DMS 273 (cell line): ENCODE measurements at regions not wholly inside any gene's neighbourhood (a gene's known extent, or its start where the extent isn't known, plus 50 kb on each side); places are given as distances from the start of the nearest gene placed in this dataset.
"Not testable (repeated sequence)": the region's sequence is repeated elsewhere in the genome, so short reads cannot be mapped to it uniquely, and the experiment has no call there.

Source experiments
- DNase-seq: peaks from one replicate; lab custom pipeline; 2025; ENCODE audit not compliant: unreplicated experiment; lab: John Stamatoyannopoulos, UW

DNA sequence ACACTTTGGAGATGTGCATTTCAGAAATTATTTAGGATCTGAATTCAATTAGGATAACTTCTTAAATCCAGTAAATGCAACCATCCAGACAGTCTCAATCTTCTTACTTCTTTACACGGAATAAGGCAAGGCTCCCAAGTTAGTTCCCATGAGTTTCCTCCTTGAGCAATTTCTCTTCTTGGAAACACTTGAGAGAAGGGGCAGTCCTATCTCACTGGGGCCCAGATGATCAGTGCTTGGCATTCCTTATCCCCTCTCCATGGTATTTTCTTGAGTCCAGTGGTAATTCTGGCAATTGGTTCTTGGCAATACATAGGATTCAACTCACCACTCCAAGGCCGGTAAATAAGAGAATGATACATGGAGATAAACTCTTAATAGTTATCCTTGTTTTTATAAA, 87.1 kb upstream of the PTHLH start:
- DNase-seq, result no peak

DNA sequence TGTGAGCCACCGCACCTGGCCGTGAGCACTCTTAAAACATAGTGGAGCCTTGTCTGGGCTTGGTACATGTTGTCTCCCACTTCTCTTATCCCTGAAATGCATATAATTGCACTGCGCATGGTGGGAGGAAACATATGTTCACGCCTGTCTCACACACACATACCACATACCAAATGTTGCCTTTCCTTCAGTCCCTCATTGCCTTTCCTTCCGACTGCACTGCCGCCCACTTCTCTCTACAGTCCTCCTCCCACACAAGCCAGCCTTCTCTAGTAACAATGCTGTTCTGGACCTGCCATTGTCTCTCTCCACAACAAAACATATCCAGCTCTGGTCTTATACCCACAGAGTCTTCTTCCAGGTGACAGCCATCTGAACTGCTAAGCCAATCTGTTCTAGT, 88.3 kb upstream of the PTHLH start:
- DNase-seq, result no peak

DNA sequence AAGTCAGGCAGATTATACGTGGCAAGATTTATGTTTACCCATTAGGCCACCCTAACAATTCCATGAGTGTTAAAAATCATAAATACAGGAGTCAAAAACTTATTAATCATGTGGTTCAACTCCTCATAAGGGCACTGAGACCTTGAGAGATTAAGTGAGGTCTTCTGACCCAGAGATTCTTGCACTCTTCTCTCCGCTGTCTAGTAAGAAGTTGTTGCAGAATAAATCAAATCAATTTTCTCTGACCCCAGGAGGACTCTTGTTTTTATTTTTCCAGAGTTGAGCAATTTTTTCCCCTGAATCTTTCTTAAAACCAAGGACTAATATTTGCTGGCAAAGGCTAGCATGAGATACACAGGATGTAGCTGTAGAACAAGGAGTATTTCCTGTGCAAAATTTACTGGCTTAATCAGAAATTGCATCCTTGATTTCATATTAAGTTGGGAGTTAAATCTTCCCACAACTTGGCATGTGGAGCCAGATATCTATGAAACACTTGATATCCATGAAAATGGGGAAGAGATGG, 90.9 kb upstream of the PTHLH start:
- DNase-seq, result no peak

DNA sequence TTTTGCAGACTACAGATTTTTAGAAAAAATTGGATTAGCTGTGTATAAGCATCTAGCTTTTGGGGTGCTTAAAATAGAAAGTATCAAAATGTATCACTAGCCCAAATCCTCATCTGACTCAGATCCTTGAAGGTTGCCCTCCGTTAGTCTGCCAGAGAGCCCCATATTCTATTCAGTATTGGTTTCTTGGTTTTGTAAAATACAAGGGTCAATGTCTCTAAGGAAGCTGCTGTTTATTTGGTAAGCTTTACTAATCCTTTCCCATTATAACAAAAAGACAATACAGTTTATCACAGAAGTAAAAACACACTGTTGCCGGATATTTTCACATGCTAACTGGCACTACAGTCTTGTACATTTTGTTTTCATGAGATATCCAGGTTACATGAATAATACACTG, 92.8 kb upstream of the PTHLH start:
- DNase-seq, result no peak

DNA sequence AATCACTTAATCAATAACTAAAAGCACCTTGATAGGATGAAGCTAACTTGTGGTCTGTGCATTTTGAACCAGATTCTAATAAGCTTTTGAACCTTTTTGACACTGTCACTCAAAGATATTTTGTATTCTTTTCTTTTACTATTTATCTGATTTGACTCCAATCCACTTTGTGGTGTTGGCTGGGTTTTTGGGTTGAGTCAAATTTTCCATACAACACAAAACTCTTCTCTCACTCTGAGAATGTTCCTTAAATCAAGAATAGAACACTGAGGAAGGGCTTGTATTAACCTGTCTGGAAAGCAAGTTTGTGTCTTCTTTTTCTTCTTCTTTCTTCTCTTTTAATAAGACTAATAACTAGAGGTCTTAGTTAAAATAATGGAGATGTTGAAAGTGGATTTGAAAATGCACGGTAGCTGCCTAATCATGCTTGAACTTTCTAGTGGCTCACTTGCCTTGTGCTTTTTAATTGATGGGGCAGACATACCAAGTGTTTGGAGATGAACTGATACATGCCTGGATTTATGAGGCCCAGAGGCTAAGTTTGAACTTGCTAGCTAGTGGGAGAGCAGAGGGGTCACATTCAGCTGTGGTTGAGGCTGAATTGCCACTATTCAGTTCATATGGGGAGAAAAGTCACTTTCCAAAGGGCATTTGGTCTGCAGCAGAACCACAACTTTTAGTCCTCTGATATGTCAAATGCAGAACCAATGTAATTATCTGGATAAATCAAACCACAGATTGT, 93.5 kb upstream of the PTHLH start:
- DNase-seq, result no peak

DNA sequence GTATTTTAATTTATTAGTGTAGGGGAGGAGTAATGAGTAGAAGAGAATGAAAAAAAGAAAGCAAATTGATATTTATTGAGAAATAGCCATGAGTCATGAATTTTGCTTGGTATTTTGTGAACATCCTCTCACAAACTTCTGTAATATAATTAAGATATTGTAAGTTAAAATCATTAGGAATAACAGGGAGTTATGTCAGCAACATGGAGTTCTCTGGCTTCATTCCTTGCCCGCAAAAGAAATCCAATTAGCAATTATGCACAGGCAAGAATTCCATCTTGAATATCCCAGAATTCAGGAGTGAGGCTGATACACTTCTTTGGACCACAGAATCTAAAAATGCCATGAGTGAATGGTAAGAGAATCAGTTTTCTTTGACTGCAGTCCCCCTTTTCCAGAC, 94.3 kb upstream of the PTHLH start:
- DNase-seq, result no peak

DNA sequence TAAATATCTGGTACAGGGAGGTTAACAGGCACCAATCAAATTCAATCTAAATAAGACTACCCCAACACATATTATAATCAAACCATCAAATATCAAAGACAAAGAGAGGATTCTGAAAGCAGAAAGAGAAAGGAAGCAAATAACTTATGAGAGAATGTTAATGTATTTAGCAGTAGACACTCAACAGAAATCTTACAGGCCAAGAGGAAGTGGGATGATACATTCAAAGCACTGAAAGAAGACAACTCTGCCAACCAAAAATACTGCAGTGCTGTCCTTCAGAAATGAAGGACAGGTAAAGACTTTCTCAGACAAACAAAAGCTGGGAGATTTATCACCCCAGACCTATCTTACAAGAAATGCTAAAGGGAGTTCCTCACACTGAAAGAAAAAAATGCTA, 95.9 kb upstream of the PTHLH start:
- DNase-seq, result no peak

DNA sequence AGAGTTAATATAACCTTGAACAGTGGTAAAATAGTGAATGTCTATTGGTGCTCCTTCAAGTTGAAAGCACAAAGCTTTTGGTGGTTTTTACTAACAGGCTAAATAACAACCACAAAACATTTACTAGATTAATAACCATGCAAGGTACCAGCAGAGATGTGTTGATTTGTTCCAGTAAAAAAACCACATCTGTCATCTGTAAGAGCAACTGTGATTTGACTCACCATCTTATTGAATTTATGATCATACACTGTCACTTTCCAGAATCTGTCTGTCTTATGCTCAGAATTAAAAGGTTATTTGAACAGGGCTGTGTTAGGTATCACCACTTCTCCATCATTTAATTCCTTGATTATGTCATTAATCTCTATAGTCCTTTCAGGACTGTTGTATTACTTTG, 107.0 kb upstream of the PTHLH start:
- no peak for DNase-seq

DNA sequence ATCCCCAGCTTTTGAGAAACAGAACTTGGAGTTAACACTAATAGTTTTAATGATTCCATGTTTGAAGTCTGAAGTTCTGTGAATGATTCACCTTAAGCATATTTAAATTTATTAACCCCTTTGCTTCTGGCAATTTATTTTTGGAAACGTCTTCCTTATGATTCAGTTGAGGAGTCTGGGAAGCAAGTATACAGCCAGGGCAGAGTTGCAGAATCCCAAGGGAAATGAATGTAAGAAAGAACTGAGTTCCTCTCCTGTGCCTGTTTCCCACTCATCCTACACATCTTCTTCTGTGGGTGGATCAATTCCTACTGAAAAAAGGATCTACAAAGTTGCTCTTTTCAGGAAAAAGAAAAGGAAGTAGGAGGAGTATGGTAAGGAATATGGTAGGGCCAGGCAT, 108.2 kb upstream of the CCDC91 start:
- DNase-seq, result no peak

DNA sequence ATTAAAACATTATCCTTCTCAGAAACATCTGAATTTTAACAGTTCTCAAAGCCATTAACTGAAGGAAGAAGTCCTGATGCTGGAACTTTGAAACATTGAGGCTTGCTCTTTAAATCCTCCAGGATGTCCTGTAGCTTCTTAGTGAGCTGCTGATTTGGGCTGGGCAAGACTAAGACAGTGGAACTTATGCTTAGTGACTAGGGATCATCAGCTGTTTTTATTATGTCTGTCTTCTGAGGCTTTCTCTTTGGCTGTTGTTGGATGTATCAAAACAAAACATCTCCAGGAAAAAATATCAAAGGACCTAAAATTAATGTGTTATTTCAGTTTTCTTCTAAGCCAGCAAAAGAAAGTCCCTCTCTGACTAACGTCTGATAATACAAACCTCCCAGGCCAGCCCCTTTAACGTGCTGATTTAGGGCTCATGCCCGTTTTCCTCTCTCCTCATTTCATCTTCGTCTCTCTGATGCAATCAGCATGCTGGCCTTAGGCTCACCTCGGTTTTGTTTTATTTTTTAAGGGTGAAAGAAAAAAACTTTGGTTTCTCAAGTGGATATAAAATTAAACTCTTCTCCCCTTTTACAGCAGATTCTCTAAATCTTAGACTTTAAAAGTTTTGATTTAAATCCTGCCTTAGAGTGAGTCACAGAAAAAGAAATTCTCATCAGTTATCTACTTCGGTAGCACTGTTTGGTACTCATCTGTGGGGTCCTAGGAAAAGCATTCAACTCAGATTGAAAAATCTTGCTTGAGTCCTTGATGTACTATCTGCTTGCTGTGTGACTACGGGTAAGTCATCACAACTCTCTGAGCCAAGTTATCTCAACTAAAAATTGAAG, 106.2 kb upstream of the CCDC91 start:
- DNase-seq, result no peak

DNA sequence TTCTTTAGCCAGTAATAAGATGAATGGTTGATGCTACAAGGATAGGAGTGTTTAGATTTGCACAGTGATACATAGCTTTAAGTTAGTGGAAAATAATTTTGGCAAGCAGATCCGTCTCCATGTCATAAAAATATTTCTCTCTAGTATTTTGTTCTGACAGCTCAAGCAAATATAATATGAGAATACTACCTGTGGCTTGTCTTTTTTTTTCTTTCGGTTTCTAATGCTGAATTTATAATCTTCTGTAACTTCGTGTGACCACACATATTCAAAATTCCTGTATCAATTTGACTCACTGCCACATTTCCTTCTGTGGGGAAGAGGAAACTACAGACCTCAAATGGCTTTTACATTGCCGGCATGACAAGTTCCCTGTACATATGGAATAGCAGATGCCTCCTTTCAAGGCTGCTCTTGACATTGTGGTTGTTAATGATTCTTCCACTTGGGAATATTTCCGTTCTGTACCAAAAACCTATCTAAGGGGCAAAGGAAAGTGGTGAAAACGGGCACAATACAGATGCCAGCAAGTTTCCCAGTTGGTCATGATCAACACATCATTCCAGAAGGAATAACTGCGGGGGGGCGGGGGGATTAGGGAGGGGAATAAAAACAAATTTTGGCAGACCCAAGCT, 103.6 kb upstream of the CCDC91 start:
- DNase-seq, result peak; percentile 27

DNA sequence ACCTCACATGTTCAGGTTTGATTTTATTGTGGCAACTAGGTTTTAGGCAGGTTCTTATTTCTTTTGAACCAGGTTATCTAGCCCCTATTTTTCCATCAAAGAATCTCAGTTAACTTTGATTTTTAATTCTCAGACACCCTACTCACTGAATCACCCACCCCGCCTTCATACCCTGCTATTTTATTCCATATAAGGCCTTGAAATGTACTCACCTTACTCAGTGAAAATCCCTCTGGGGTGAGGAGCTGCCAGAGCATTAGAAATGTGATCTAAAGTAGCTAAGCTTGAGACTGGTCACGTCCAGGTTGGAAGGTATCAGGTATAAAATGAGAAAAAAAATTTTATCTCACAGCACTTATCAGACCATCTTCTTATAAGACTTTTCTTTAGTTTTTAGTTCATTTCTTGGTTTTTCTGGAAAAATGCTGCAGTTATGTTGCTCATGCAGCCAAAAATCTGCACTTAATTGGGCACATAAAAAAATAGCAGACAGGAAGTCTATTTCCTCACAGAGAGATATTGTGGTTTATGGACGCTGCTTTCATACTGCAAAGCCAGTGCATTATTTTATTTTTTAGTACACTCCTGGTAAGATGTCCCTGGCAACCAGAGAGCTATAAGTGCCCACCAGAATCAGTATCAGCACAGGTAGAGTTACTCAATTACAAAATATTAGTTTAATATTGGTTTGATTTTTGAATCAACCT, 101.5 kb upstream of the CCDC91 start:
- no peak for DNase-seq

DNA sequence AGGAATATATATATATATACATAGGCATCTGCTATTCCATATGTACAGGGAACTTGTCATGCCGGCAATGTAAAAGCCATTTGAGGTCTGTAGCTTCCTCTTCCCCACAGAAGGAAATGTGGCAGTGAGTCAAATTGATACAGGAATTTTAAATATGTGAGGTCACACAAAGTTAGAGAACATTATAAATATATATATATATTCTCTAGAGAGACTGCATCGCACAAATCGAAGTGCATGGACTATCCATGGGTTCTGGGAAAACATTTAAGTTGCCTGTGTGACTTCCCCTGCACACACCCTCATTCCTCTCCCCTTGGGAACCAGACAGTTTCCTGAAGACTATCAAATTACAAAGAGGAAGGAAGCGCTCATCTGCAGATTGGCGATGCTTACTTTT, 100.9 kb upstream of the CCDC91 start:
- DNase-seq, result peak; percentile 34

DNA sequence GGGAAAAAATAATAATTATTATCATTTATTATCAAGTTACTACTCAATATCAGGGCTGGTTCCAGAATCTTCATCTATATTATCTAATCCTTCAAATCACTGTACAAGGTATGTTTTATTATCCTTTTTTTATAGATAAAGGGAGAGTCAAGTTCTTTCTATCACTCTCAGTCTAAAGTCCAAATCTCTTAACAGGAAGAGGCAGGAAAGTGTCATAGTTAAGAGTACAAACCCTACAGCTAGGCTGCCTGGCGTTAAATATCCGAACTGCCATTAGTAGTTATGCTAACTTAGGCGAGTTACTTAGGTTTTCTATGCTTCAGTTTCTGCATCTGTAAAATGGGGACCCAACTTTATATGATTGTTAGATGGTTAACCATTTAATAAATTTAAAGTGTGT, 99.4 kb upstream of the CCDC91 start:
- no peak for DNase-seq

DNA sequence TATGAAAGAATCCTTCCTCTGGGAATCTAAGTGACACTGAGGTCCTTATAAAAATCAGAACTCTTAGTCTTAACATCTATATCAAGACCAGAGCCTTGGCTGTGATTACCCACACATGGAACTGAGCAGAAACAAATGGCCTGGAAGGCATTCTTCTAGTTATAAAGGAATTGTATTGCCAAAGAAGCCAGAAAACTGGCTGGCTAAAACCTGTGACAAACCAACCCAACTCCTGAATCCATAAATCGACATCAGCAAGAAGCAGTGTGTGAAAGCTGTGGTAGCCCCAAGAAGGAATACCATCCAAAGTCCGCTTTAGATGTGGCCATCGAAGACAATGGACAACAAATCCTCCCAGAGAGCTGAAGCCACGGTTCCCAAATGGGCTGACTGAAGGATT, 97.9 kb upstream of the CCDC91 start:
- no peak for DNase-seq

DNA sequence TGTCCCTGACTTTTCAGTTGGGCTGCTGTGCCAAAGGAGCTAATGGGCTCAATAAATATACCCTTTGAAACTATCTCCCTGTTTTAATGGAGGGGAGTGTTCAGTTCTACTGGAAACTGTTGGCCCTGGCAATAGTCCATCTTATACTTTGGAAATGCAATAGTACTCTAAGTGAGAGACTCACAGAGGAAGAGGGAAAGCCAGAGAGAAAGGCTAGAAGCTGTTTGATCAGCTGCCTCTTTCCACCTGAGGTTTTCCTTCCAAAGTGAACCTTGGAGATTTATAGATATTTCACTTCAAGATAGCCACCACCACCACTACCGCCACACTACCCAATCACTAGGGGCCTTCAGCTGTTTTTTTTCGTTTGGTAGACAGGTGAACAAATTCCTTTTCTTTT, 93.6 kb upstream of the CCDC91 start:
- DNase-seq, result no peak

DNA sequence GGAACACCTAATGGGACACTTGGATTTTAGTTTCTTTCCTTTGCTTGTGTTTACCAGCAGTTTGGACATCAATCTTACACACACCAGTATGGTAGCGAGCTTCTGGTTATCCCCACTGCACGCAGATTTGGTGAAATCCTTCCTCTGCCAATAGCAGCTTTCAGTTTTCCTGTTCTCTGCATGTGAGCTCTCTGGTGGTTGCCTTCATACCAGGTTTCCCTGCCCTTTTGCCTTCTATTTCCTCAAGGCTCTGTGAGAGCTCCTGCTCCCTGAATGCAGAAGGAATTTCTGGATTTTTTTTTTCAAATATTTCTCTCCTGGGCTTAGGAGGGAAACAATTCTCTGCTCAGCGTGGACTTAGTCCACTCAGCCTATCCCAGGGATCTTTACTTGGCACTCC, 93.0 kb upstream of the CCDC91 start:
- no peak for DNase-seq

DNA sequence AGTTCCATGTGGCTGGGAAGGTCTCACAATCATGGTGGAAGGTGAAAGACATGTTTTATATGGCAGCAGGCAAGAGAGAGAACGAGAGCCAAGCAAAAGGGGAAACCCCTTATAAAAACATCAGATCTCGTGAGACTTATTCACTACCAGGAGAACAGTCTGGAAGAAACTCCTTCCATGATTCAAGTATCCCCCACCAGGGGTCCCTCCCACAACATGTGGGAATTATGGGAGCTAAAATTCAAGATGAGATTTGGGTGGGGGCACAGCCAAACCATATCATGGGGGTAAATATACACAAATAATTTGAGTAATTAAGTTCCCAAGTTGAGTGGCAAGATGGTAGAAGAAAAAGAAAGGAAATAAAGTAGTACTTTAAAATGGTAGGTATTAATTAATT, 91.0 kb upstream of the CCDC91 start:
- DNase-seq, result not testable (repeated sequence)

DNA sequence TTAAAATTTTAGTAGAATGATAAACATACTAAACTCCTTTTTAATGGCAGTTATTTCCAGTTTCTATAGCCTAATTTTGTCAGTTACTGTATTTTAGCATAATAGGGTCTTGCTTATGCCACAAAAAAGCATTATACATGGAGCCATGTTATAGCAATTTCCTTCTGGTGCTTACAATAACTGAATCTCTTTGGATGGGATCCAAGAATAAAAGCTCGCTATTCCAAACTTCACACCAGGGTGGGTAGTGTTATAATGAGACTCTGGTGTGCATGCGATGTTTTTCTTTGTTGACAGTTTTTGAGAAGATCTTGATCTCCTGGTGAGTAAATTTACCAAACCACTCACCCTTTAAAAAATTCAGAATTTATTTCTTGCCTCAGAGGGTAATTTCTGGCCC, 90.4 kb upstream of the CCDC91 start:
- DNase-seq, result no peak

DNA sequence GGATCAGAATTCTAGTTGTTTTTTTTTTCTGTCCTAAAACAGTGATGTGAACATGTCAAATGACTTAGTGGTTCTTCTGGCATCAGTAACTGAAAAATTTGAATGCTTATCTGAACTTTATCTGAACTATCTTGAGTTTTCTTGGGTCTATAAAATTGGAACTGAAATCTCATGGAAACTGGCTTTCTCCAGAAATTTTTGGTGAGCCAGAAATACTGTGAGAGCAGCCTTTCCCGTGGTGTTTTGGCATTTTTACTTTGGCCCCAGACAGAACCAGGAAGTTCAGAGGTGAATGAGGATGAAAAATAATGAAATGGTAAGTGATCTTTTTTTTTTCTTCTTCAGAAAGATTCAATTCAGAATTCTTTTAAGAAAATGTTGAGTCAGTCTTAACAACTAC, 89.5 kb upstream of the CCDC91 start:
- no peak for DNase-seq

DNA sequence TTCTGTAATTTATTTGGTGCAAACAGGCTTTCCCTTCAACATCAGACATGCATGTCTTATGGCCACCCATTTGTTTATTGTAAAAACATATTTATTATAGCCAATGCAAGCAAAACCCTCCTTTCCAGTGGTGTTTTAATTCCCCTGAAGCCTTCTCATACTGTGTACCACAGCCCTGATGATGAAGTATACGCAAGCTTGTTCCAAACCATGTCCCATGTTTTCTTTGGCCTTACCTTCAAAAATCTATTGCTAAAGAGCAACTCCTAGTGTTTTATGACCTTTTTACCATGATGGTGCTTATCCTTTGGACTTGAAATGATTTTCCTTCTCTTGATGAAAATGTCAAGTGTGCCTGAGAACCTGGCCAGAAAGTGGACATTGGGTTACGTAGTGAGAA, 85.9 kb upstream of the CCDC91 start:
- DNase-seq, result no peak
